ENCODE measurements at regions not wholly inside any gene's neighbourhood (a gene's known extent, or its start where the extent isn't known, plus 50 kb on each side); places are given as distances from the start of the nearest gene placed in this dataset.
"Not testable (repeated sequence)": the region's sequence is repeated elsewhere in the genome, so short reads cannot be mapped to it uniquely, and the experiment has no call there.

DNA sequence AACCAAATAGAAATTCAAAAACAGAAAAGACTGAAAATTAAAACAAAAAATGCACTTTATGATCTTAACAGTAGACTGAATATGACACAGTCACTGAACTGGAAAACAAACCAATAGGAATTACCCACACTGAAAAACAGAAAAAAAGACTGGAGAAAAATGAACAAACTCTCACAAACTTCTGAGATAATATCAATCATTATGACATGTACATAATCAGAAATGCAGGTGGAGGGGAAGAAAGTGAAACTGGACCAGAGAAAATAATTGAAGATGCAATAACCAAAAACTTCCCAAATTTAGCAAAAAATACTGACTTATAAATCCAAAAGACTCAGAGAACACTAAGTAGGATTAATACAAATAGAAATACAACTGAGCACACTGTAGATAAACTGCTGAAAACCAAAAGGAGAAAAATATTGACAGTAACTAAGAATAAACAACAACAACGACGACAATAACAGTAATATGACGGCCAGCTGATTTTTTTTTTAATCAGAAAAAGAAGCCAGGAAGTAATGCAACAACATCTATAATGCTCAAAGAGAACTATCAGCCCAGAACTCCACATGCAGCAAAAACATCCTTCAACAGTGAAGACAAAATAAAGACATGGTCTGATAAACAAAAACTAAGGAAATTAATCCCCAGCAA lies 108.1 kb downstream of the ZFAND4 start:
- DNase-seq, result no peak

DNA sequence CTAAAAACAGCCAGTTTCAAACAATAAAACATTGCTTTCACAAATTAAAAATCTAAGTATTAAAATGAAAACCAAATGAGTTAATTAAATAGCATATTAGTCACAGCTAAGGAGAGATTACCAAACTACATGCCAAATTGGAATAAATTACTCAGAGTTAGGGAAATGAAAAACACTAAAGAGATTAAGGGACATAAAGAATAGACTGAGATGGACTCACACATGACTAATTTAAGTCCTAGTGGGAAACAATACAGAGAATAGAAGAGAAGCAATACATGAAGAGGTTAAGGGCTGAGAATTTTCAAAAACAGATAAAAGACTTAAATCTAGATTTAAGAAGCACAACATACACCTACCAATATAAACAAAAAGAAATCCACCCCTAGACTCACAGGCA lies 110.6 kb downstream of the ZFAND4 start:
- no peak for DNase-seq

DNA sequence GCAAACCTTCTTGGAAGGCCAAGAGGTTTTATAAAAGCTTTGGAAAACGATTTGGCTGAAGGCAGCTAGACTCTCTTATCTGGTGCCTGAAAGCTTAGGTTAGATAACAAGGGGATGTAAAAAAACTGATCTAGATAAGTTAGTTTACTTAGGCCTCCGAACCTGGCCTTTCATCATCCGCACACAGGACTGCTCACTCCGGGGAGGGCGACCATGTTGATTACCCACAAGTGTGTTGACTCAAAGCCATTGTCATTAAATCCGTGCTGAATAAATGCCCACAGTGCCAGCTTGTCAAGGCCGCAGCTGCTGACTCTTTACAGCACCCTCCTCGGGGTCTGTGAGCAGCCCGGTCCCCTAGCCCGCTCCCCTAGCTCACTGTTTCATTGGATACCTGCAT lies 112.3 kb downstream of the ZFAND4 start:
- DNase-seq, result no peak

DNA sequence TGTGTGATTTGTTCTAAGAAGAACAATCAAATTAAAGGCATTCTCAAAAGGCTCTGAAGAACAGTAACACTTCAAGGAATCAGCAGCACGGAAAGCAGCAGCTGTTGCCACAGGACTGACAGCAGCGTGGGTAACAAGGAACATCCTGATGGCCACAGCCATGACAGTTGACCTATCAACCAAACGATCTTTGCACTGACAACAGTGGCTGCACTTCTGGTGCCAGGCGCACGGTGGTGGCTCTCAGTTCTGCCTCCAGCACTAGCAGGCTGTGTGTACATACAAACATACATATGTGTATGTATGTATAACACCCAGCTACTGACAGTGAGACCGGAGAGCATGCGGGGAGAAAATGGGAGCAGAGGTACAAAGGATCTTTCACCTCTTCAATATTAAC lies 114.1 kb downstream of the ZFAND4 start:
- no peak for DNase-seq

DNA sequence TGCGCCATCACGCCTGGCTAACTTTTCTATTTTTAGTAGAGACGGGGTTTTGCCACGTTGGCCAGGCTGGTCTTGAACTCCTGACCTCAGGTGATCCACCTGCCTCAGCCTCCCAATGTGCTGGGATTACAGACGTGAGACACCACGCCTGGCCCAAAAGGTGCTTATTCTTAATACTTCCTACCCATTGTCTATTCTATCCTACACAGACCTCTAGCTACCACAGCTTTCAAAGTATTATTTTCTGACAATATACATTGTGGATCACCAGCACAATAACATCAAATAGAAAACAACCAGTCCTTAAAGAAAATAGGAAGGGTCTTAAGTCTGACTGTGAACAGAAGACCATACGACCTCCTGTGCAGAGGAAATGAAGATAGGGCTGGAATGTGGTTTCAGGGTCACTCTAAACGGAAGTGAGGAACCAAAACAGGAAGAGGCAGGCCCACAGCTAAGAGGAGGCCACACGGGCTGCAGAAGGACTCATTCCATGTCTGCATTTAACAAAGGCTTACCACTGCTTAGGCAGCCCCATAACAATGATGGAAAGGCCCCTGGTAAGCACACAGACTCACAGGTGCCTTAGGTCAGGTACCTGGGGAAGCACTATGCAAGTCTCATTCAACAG lies 115.2 kb downstream of the ZFAND4 start:
- DNase-seq, result peak in 1 of 5 donors; percentile 47

DNA sequence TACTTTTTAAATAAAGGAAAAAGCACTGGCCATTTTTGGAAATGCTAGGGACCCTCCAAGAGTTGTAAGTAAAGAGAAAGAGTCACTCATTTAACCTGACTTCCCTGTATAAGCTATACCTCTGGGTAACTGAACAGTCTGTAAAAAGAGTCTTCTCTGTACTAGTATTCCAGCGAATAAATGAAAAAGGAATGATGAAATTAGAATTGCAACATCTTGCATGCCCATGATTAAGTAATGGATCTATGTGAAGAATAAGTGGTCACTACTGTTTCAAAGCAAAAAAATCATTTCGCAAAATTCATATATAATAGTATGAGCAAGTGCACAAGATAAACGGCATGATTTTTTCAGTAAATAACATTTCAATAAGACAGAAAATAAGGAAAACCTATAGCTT lies 116.8 kb downstream of the ZFAND4 start:
- DNase-seq, result no peak

DNA sequence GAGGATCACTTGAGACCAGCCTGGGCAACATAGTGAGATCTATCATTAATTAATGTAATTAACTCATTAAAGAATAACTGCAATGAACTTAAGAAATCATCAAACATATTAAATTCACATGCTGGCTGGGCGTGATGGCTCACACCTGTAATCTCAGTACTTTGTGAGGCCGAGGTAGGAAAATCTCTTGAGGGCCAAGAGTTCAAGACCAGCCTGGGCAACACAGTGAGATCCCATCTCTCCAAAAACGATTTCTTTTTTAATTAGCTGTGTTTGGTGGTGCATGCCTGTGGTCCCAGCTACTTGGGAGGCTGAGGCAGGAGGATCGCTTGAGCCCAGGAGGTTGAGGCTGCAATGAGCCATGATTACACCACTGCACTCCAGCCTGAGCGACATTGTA lies 117.2 kb downstream of the ZFAND4 start:
- DNase-seq, result not testable (repeated sequence)

DNA sequence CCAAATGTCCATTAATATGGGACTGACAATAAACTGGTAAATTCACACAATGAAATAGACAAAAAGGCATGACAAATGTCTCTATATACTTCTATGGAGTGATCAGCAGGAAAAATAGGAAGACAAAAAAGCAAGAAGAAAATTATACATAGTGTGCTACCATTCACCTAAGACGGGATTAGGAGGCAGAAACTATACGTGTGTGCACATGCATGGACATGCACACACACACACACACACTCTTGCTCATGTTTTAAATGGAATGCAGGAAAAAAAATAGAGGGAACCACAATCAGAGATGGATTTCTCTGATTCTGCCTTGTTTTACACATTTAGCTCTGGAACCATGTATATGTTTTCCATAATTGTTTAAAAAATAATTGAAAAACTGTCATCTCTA lies 119.0 kb downstream of the ZFAND4 start:
- no peak for DNase-seq

DNA sequence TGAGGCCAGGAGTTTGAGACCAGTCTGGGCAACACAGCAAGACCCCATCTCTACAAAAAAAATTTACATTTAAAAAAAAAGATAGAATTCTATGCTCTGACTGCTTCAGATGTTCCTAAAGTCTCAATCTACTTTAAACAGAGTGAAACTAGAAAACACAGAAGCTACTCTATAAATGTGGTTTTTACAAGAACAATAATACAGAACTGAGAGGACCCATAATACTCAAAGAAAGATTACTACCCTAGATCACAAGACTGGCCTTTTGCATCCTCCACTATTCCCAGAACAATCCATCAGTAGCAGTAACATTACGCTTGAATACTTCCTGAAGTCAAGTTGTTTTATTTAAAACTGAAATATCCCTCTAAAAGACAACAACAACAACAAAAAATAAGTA lies 119.4 kb downstream of the ZFAND4 start:
- DNase-seq, result no peak

DNA sequence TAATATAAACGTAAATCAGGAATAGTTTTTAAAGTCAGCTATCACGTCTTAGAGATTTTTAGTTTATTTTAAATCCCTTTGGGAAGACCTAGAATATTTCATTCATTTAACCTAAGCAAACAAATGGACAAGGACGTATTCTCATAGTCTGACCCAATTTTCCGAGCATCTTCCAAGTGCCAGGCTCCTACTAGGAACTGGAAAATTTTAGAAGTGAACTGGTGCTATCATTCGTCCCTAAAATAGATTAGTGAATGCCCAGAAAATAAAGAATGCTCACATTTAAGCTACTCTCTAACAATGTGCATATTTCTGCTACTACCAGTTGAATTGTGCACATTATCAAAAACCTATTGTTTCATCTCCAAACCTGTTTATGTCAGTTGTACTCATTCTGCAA lies 120.1 kb downstream of the ZFAND4 start:
- no peak for DNase-seq

DNA sequence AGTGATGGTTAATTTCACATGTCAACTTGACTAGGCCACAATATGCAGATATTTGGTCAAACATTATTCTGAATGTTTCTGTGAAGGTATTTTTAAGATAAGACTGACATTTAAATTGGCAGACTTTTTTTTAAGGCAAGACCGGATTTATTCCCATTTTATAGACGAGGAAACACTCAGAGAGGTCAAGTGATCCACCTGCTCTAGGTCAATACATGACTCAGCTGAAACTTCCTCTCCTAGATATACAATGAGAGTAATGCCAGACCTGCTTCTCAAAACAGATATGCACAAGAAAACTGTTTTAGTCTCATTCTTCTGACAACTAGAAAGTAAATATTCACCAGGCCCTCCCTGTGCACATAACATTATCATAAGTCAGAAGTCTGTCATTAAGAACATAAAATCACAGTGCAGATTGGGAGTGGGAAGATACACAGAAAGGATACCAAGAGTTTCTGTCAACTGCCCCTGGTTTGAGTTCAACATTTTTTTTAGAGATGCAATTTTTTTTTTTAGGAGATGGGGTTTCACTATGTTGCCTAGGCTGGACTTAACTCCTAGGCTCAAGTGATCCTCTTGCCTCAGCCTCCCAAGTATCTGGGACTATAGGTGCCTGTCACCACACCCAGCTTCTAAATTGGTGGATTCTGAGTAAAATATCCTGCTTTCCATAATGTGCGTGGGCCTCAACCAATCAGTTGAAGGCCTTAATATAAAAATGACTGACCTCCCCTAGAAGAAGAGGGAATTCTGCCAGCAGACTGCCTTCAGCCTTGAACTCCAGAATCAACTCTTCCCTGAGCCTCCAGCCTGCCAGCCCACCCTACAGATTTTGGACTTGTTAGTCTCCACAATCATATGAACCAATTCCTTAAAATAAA lies 121.4 kb downstream of the ZFAND4 start:
- DNase-seq, result no peak

DNA sequence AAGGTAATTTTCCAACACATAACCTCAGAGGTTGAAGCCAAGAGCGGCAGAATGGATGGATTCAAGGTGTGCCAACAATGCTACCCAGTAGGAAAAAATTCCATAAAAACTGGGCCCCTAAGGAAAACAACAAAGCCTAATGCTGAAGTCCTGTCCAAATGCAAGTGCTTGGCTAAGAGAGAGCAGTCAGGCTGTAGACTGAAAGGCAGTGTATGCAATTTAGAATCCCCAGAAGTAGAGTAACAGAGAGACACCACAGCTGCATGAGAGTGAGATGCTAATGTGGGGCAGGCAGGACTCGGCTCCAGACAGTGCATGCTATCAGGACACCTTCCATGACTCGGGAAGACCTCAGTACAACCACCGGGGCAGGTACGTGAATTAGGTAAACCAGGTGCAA lies 124.5 kb downstream of the ZFAND4 start:
- DNase-seq, result no peak

DNA sequence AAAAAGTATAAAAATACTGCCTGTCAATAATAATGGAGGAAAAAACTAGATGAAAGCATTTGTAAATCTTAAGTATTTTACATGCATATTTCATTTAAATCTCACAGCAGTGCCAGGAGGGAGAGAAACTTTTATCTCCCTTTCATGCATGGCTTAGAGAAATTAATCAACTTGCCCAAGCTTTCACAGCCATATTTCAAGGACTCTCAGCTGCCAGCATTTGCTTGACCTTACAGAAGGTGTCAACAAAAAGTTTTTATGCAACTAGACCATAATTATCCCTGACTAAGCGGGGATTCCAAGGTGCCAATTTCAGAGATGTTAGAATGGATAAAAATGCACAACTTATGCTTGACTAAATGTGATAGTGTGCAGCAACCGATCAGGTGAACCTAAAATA lies 125.4 kb downstream of the ZFAND4 start:
- no peak for DNase-seq

DNA sequence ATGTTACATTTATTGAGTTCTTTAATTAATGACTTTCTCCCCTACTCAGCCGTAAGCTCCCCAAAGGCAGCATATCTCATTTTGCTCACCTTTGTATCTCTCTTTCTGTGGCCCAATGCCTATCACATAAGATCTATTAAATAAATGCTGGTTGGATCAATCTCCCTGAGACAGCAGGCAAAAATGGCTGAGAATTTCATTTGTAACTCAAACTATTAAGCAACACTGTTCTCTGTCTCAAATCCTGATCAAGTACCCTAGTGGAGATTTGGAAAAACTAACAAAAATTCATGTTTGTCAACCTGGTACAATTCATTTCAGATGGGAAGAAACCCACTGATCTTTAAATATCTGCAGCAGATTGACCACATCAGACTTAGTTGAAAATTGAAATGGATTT lies 127.4 kb downstream of the ZFAND4 start:
- DNase-seq, result no peak

DNA sequence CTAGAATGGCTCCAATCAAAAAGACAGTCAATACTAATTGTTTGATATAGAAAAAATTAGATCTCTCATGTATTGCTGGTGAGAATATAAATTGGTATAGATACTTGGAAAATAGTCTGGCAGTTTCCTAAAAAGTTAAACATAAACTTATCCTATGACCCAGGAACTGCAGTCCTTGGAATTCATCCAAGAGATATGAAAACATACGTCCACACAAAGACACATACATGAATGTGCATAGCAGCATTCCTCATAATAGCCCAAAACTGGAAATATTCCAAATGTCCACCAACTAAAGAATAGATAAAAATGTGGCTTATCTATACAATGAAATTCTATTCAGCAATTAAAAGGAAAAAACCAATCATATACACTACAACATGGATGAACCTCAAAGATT lies 128.4 kb downstream of the ZFAND4 start:
- no peak for DNase-seq

DNA sequence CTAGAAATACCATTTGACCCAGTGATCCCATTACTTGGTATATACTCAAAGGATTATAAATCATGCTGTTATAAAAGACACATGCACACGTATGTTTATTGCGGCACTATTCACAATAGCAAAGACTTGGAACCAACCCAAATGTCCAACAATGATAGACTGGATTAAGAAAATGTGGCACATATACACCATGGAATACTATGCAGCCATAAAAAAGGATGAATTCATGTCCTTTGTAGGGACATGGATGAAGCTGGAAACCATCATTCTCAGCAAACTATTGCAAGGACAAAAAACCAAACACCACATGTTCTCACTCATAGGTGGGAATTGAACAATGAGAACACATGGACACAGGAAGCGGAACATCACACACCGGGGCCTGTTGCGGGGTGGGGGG lies 131.5 kb downstream of the ZFAND4 start:
- DNase-seq, result not testable (repeated sequence)

DNA sequence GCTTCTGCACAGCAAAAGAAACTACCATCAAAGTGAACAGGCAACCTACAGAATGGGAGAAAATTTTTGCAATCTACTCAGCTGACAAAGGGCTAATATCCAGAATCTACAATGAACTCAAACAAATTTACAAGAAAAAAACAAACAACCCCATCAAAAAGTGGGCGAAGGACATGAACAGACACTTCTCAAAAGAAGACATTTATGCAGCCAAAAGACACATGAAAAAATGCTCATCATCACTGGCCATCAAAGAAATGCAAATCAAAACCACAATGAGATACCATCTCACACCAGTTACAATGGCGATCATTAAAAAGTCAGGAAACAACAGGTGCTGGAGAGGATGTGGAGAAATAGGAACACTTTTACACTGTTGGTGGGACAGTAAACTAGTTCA lies 132.0 kb downstream of the ZFAND4 start:
- not testable (repeated sequence) for DNase-seq

DNA sequence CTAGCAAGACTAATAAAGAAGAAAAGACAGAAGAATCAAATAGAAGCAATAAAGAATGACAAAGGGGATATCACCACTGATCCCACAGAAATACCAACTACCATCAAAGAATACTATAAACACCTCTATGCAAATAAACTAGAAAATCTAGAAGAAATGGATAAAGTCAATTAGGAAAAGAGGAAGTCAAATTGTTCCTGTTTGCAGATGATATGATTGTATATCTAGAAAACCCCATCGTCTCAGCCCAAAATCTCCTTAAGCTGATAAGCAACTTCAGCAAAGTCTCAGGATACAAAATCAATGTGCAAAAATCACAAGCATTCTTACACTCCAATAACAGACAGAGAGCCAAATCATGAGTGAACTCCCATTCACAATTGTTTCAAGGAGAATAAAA lies 133.0 kb downstream of the ZFAND4 start:
- DNase-seq, result not testable (repeated sequence)

DNA sequence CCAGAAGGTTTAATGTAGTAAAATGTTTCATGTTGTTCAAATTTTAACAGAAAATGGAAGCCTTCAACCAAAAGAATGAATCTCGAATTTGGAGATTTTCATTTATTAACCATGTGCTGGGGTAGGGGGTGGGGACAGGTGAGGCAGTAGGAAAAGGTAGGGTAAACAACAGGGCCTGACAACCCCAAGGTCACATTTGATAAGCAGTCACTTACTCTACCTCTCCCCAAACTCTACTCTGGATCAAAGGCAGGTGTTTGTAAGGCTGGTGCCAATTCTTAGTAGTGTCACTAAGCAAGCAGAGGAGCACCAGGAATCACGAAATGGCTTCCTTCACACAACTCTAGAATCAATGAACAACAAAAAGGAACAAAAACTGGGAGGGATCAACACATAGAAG lies 138.0 kb downstream of the ZFAND4 start:
- no peak for DNase-seq

DNA sequence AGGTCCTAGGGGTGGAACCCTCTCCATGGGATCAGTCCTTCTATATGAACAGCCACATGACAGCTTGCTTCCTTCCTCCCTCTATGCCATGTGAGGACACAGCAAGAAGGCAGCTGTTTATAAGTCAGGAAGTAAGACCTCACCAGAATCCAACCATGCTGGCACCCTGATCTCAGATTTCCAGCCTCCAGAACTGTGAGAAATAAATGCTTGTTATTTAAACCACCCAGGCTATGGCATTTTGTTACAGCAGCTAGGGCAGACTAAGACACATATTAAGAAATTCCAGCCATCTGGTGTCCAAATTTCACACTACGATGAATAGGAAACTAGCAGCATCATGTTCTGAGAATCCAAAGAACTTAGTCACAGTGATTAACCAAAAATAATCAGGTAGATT lies 140.1 kb downstream of the ZFAND4 start:
- no peak for DNase-seq

DNA sequence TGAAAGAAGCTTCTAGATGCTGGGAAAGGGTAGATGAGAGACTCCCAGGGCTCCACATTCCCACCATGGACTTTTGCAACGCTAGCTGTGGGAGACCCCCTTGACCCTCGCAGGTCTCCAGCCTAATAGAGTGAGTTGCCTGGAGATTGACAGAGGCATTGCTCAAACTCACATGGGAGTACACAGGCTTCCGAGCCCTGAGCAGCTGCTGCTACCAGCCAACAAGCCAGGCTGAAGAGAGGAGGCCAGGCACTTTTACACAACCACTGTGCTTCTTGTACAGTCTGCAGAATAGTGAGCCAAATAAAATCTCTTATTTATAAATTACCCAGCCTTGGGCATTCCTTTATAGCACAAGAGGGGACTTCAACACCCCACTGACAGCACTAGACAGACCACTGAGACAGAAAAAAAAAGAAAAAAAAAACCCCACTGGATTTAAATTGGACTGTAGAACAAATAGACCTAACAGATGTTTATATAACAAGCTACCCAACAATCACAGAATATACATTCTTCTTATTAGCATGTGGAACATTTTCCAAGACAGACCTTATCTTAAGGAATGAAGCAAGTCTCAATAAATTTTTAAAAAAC lies 146.2 kb downstream of the ZFAND4 start:
- DNase-seq, result no peak

DNA sequence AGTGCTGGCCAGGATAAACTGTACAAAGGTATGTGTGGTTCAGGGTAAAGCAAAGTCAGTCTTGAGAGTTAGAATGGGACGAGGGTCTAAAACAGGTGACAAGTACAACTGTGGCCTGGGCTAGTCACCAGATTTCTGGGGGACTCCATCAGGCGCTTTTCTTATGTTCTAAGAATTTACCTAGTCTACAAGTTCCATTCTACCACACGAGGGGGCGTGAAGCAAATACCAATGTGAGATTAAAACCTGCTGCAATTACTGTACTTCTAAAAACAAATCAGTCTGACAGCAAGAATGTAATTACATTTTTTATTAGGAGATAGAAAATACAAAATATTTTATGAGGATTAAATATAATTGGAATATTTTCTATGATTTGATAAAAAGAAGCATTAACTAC lies 146.5 kb downstream of the ALOX5 start:
- DNase-seq, result no peak

DNA sequence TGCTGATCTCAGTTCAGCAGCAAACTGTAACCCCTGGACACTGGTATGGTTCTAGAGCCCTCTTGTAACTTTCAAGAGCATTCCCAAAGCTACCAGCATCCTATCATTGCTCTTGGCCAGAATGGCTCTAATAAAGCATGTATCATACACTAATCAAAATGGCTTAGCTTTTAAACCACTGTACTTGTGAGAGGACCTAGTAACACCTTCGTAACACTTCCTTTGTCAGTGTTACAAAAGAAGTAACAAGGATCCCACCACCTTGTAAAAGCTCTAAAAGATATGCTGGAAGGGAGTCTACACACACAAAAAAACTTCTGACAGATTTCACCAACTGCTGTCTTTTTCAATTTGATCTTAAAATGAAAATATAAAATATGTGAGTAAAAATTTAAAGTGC lies 144.7 kb downstream of the ALOX5 start:
- DNase-seq, result no peak

DNA sequence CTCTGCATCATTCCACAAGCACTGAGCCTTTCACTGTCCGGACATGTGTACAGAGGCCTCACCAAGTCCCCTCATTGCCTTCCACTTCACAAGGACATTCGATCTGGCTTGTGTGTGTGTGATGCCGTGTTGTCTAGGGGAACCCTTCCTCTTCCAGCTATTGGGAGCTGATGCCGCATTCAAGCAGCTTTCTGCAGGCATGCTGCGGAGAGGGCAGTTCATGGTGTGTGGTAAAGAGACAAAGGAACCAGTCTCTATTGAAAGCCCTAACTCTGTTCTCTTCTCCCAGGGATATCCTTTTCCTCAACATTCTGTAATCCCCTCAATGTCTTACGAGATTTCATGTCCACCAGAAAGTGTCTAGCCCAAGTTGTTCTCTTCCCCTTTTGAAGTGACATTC lies 141.6 kb downstream of the ALOX5 start:
- DNase-seq, result no peak
